HEK293 (cell line): ENCODE measurements at regions not wholly inside any gene's neighbourhood (a gene's known extent, or its start where the extent isn't known, plus 50 kb on each side); places are given as distances from the start of the nearest gene placed in this dataset.

Source experiments
- HOXA7 ChIP-seq: sonication (generic); formaldehyde crosslinking; IDR thresholded peaks from 2 replicates; pipeline ENCODE4 v1.8.1; 2022; ENCODE audit warnings: missing genetic modification reagents, borderline replicate concordance
- SP7 ChIP-seq: fragments of 450-650 bp; formaldehyde crosslinking; IDR thresholded peaks from 2 replicates; pipeline ENCODE4 v1.5.1; 2016; ENCODE audit warnings: missing biosample characterization, missing genetic modification characterization
- WT1 ChIP-seq: fragments of 450-650 bp; formaldehyde crosslinking; IDR thresholded peaks from 2 replicates; pipeline ENCODE4 v1.5.1; 2016; ENCODE audit warnings: missing biosample characterization, missing genetic modification characterization
- ZNF114 ChIP-seq: fragments of 450-650 bp; formaldehyde crosslinking; IDR thresholded peaks from 2 replicates; pipeline ENCODE4 v1.5.0; 2017; ENCODE audit warnings: missing biosample characterization, missing genetic modification characterization
- ZNF521 ChIP-seq: fragments of 450-650 bp; formaldehyde crosslinking; IDR thresholded peaks from 2 replicates; pipeline ENCODE4 v1.5.1; 2017; ENCODE audit warnings: missing biosample characterization, mild to moderate bottlenecking, missing genetic modification characterization
- ZNF561 ChIP-seq: fragments of 450-650 bp; IDR thresholded peaks from 2 replicates; pipeline ENCODE4 v1.5.1; 2018; ENCODE audit warnings: missing biosample characterization, missing genetic modification characterization, borderline replicate concordance
- ZNF629 ChIP-seq: fragments of 450-650 bp; formaldehyde crosslinking; IDR thresholded peaks from 2 replicates; pipeline ENCODE4 v1.5.1; 2017; ENCODE audit warnings: missing biosample characterization, missing genetic modification characterization
- TF ChIP-seq, protein P1 (sequence below): fragments of 450-650 bp; formaldehyde crosslinking; IDR thresholded peaks from 2 replicates; pipeline ENCODE4 v1.5.1; 2016; ENCODE audit warnings: missing biosample characterization, missing genetic modification characterization
- TF ChIP-seq, protein P2 (sequence below): fragments of 450-650 bp; formaldehyde crosslinking; IDR thresholded peaks from 2 replicates; pipeline ENCODE4 v1.5.1; 2017; ENCODE audit warnings: missing biosample characterization, missing genetic modification characterization

DNA sequence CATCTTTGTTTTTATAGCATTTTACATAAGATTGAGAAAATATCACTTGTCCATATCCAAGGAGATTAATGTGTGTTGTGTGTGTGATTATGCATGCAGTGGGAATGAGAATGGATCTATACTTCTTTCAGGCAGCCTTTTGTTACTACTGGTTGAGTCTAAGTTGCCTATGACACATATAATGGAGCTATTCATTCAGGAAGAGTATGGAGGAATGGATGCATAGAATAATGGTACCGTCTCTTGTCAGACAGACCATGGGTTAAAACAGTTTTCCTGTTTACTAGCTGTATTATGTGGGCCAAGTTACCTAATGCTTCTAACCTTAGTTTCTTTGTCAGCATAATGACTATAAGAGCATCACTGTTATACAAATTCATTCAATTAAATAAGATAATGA, 155.4 kb upstream of the KYNU start:
- TF ChIP-seq HOXA7 (CRISPR knock-in tag) (no peak), ZNF629 (tag by site-specific recombination) (no peak), ZNF114 (no peak), ZNF521 (tag by site-specific recombination) (no peak), SP7 (tag by site-specific recombination) (no peak), WT1 (tag by site-specific recombination) (no peak), ZNF561 (tag by site-specific recombination) (no peak)
- TF ChIP-seq, protein P1, sequence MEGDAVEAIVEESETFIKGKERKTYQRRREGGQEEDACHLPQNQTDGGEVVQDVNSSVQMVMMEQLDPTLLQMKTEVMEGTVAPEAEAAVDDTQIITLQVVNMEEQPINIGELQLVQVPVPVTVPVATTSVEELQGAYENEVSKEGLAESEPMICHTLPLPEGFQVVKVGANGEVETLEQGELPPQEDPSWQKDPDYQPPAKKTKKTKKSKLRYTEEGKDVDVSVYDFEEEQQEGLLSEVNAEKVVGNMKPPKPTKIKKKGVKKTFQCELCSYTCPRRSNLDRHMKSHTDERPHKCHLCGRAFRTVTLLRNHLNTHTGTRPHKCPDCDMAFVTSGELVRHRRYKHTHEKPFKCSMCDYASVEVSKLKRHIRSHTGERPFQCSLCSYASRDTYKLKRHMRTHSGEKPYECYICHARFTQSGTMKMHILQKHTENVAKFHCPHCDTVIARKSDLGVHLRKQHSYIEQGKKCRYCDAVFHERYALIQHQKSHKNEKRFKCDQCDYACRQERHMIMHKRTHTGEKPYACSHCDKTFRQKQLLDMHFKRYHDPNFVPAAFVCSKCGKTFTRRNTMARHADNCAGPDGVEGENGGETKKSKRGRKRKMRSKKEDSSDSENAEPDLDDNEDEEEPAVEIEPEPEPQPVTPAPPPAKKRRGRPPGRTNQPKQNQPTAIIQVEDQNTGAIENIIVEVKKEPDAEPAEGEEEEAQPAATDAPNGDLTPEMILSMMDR (tag by site-specific recombination): no peak
- TF ChIP-seq, protein P2, sequence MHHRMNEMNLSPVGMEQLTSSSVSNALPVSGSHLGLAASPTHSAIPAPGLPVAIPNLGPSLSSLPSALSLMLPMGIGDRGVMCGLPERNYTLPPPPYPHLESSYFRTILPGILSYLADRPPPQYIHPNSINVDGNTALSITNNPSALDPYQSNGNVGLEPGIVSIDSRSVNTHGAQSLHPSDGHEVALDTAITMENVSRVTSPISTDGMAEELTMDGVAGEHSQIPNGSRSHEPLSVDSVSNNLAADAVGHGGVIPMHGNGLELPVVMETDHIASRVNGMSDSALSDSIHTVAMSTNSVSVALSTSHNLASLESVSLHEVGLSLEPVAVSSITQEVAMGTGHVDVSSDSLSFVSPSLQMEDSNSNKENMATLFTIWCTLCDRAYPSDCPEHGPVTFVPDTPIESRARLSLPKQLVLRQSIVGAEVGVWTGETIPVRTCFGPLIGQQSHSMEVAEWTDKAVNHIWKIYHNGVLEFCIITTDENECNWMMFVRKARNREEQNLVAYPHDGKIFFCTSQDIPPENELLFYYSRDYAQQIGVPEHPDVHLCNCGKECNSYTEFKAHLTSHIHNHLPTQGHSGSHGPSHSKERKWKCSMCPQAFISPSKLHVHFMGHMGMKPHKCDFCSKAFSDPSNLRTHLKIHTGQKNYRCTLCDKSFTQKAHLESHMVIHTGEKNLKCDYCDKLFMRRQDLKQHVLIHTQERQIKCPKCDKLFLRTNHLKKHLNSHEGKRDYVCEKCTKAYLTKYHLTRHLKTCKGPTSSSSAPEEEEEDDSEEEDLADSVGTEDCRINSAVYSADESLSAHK (tag by site-specific recombination): no peak
